Nephron progenitor cell (in vitro differentiated cells): ENCODE measurements at regions not wholly inside any gene's neighbourhood (a gene's known extent, or its start where the extent isn't known, plus 50 kb on each side); places are given as distances from the start of the nearest gene placed in this dataset.

Experiments
- DNase-seq: peaks from one replicate; pipeline ENCODE4 v3.0.0; 2021
- H3K27ac Mint-ChIP-seq: 2 replicates; pipeline ENCODE4 v1.8.0; 2021; ENCODE audit warnings: mild to moderate bottlenecking, moderate library complexity, mixed read lengths
- H3K27me3 Mint-ChIP-seq: 2 replicates; pipeline ENCODE4 v1.8.0; 2021; ENCODE audit warnings: mild to moderate bottlenecking, low read depth, mixed read lengths; ENCODE audit not compliant: poor library complexity
- H3K36me3 Mint-ChIP-seq: 2 replicates; pipeline ENCODE4 v1.8.0; 2021; ENCODE audit warnings: low read depth, mixed read lengths
- H3K4me1 Mint-ChIP-seq: 2 replicates; pipeline ENCODE4 v1.8.0; 2021; ENCODE audit warnings: mixed read lengths
- H3K4me3 Mint-ChIP-seq: 2 replicates; pipeline ENCODE4 v1.8.0; 2021; ENCODE audit warnings: mild to moderate bottlenecking, moderate library complexity, mixed read lengths
- H3K9me3 Mint-ChIP-seq: 2 replicates; pipeline ENCODE4 v1.8.0; 2021; ENCODE audit warnings: mild to moderate bottlenecking, moderate library complexity, mixed read lengths
- TF ChIP-seq, protein P1 (sequence below): fragments of 200-600 bp; sonication (generic); IDR thresholded peaks from 2 replicates; pipeline ENCODE4 v1.5.0; 2021; ENCODE audit warnings: antibody characterized with exemption

DNA sequence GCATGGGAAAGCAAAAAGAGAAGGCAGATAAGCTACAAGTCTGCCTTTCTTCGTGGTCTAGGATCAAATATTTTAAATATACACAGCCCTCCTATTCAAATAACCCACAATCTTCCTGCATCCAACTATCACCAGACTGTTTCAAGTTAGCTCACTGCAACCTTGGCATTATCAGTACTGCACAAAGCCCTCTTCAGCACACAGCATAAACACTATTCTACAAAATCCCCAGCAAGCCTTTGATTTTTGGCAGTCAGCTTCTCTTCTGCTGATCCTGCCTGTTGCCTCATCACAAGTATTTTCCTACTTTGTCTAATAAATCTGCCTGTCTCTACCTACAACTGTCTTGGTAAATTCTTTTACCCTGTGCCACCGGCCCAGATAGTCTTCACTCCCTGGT lies 142.9 kb downstream of the COX7C start:
- Mint-ChIP-seq H3K4me1 (no peaks in the 10 kb centered on the region), H3K36me3 (no peaks in the 10 kb centered on the region), H3K4me3 (no peak overlapping the region), H3K9me3 (no peaks in the 10 kb centered on the region), H3K27ac (no peak overlapping the region), H3K27me3 (no peaks in the 10 kb centered on the region)
- TF ChIP-seq, protein P1, sequence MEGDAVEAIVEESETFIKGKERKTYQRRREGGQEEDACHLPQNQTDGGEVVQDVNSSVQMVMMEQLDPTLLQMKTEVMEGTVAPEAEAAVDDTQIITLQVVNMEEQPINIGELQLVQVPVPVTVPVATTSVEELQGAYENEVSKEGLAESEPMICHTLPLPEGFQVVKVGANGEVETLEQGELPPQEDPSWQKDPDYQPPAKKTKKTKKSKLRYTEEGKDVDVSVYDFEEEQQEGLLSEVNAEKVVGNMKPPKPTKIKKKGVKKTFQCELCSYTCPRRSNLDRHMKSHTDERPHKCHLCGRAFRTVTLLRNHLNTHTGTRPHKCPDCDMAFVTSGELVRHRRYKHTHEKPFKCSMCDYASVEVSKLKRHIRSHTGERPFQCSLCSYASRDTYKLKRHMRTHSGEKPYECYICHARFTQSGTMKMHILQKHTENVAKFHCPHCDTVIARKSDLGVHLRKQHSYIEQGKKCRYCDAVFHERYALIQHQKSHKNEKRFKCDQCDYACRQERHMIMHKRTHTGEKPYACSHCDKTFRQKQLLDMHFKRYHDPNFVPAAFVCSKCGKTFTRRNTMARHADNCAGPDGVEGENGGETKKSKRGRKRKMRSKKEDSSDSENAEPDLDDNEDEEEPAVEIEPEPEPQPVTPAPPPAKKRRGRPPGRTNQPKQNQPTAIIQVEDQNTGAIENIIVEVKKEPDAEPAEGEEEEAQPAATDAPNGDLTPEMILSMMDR = no peak
- DNase-seq = no peak

DNA sequence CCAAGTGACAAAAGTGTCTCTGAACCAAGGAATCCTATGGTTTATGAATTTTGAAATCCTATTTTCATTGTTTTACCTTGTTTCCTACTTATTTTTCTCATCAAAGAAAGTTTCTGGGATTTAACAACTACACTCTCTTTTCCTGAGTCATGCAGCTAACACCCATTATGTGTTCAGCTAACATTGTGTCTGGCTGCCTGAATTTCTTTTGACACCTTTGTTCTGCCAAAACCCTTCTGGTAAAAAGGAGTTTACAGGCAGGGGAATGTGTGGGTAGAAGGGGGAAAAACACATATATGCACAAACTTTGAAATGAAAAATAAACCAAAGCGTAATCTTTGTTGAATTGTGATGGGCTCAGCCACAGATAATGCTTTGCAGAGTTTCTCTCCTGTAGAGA lies 146.2 kb downstream of the COX7C start:
- Mint-ChIP-seq H3K9me3 (peaks cover 7% of the 10 kb centered on the region), H3K36me3 (no peaks in the 10 kb centered on the region), H3K27ac (no peak overlapping the region), H3K4me3 (no peak overlapping the region), H3K4me1 (no peaks in the 10 kb centered on the region), H3K27me3 (no peaks in the 10 kb centered on the region)
- TF ChIP-seq, protein P1 = no peak
- no peak for DNase-seq

DNA sequence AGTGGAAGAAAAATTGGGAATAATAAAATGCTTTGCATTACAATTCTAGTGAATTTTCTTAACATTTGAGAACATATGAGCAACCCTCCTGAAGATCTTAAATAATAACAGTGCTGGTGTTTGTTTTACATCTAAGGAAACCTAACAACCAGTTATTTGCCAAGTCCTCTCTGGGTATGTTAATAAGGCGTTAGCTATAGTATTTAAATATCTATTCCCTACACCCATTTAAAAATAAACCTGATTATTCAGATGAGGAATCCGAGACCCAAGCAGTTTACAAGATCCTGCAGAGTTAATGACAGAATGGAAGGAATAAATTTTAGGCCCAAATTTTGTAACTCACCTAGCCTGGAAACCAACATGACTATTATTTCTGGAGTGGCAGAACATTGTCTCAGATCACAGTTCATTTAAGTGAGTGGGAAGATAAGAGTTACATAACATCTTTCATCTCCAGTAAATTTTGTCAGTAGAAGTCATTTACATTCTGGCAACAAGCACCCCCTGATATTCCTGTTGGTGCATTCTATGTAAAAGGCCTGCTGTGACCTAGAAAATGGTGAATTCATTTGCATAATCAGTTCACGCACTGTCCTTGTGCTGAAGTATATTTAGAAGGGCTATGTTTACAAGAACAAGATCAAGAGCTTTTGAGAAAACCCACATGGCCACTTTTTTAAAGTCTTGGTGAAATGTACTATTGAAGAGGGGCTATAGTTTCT lies 148.2 kb downstream of the COX7C start:
- DNase-seq = no peak
- no peak overlapping the region for H3K27ac Mint-ChIP-seq
- H3K9me3 Mint-ChIP-seq = peaks cover 19% of the 10 kb centered on the region
- H3K4me3 Mint-ChIP-seq = no peak overlapping the region
- no peaks in the 10 kb centered on the region for H3K4me1 Mint-ChIP-seq
- TF ChIP-seq, protein P1 = no peak
- H3K27me3 Mint-ChIP-seq = no peaks in the 10 kb centered on the region
- H3K36me3 Mint-ChIP-seq = no peaks in the 10 kb centered on the region

DNA sequence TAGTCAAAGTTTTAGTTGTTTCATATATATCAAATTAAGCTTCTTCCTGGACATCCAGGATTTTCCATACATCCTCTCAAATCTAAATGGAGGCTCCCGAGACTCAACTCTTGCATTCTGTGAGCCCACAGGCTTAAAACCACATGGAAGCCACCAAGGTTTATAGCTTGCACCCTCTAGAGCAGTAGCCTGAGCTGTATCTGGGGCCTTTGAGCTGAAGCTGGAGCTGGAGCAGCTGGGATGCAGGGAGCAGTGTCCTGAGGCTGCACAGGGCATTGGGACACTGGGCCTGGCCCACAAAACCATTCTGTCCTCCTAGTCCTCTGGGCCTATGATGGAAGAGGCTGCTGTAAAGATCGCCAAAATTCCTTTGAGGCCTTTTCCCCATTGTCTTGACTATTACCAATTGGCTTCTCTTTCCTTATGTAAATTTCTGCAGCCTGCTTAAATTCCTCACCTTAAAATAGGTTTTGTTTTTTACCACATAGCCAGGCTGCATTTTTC lies 151.0 kb downstream of the COX7C start:
- H3K36me3 Mint-ChIP-seq = no peaks in the 10 kb centered on the region

DNA sequence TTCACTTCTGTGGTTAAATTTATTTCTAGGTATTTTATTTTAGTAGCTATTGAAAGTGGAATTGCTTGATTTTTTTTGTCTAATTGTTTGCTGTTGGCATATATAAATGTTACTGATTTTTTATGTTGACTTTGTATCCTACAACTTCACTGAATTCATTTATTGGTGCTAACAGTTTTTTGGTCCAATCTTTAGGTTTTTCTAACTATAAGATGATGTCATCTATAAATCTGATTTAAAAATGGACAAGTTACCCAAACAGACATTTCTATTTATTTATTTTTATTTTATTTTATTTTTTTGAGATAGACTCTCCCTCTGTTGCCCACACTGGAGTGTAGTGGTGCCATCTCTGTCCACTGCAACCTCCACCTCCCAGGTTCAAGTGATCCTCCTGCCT lies 162.3 kb downstream of the COX7C start:
- TF ChIP-seq, protein P1 = no peak
- Mint-ChIP-seq H3K27ac (no peak overlapping the region), H3K36me3 (no peaks in the 10 kb centered on the region), H3K4me3 (no peak overlapping the region), H3K9me3 (no peaks in the 10 kb centered on the region), H3K27me3 (no peaks in the 10 kb centered on the region), H3K4me1 (no peaks in the 10 kb centered on the region)
- no peak for DNase-seq

More for the DNA sequence above, 151.0 kb downstream of the COX7C start:
- no peak overlapping the region for H3K4me3 Mint-ChIP-seq
- H3K9me3 Mint-ChIP-seq = peaks cover 32% of the 10 kb centered on the region
- no peak overlapping the region for H3K27ac Mint-ChIP-seq
- no peaks in the 10 kb centered on the region for H3K4me1 Mint-ChIP-seq
- no peak for DNase-seq
- TF ChIP-seq, protein P1 = no peak
- H3K27me3 Mint-ChIP-seq = no peaks in the 10 kb centered on the region

DNA sequence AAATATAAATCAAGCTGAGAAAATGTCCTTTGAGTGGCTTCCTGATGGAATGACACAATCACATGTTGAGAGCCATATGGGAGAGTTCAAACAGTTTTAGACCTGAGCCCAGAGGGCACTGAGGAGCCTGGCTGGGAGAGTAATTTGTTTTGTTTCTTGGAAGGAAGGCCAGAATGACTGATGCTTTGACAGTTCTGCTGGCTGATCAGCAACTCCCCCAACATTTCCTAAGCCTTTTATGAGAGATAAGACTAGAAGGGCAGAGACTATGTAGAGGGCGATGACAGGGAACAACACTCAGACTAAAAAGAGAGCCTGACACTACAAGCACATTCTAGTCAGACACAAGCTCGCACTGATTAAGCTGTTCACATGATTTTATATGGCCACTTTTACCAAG lies 169.2 kb downstream of the COX7C start:
- H3K27me3 Mint-ChIP-seq = no peaks in the 10 kb centered on the region

More for the DNA sequence above, 169.2 kb downstream of the COX7C start:
- peak; percentile 5 for DNase-seq
- Mint-ChIP-seq H3K27ac (peak overlapping the region; percentile 69), H3K9me3 (no peaks in the 10 kb centered on the region), H3K4me3 (no peak overlapping the region), H3K36me3 (no peaks in the 10 kb centered on the region), H3K4me1 (peaks cover 25% of the 10 kb centered on the region)
- TF ChIP-seq, protein P1 = no peak
